HepG2 (cell line): ENCODE measurements at regions not wholly inside any gene's neighbourhood (a gene's known extent, or its start where the extent isn't known, plus 50 kb on each side); places are given as distances from the start of the nearest gene placed in this dataset.

Experiments
- FOSL2 ChIP-seq: sonication (generic); formaldehyde crosslinking; IDR thresholded peaks from 2 replicates; pipeline ENCODE4 v1.4.0; 2020; ENCODE audit warnings: missing genetic modification reagents
- TF ChIP-seq, protein P1 (sequence below): sonication (generic); formaldehyde crosslinking; IDR thresholded peaks from 2 replicates; pipeline ENCODE4 v1.5.0; 2020; ENCODE audit warnings: mild to moderate bottlenecking, missing genetic modification reagents, moderate library complexity

DNA sequence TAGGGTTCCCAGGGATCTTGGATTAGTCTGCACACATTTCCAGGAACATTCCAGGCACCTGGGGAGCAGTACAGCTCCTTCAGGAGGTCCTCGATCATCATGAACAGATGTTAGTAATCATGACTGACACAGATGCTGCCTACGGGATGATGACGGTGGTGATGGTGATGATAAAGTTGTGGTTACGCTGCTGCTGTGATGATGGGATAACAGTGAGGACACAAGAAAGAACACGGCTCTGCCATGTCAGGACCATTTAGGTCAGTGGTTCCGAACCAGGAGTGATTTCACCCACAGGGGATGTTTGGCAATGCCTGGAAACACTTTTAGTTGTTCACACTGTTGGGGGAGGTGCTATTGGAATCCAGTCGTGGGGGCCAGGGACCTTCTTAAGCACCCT lies 1193.0 kb downstream of the UQCRFS1 start:
- no peak for TF ChIP-seq FOSL2 (CRISPR knock-in tag)
- TF ChIP-seq, protein P1, sequence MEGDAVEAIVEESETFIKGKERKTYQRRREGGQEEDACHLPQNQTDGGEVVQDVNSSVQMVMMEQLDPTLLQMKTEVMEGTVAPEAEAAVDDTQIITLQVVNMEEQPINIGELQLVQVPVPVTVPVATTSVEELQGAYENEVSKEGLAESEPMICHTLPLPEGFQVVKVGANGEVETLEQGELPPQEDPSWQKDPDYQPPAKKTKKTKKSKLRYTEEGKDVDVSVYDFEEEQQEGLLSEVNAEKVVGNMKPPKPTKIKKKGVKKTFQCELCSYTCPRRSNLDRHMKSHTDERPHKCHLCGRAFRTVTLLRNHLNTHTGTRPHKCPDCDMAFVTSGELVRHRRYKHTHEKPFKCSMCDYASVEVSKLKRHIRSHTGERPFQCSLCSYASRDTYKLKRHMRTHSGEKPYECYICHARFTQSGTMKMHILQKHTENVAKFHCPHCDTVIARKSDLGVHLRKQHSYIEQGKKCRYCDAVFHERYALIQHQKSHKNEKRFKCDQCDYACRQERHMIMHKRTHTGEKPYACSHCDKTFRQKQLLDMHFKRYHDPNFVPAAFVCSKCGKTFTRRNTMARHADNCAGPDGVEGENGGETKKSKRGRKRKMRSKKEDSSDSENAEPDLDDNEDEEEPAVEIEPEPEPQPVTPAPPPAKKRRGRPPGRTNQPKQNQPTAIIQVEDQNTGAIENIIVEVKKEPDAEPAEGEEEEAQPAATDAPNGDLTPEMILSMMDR (CRISPR knock-in tag), result no peak
